RWPE1 (cell line): ENCODE measurements at regions not wholly inside any gene's neighbourhood (a gene's known extent, or its start where the extent isn't known, plus 50 kb on each side); places are given as distances from the start of the nearest gene placed in this dataset.

Experiments
- CTCF ChIA-PET: fragments of 350-600 bp; sonication (Branson Sonifier 250); formaldehyde crosslinking; extraction: SDS; loops from one replicate; lab custom pipeline; 2021; lab: Yijun Ruan, JAX
- POLR2A ChIA-PET: fragments of 400-600 bp; formaldehyde crosslinking; extraction: SDS; loops from one replicate; lab custom pipeline; 2020; ENCODE audit warnings: antibody characterized with exemption; ENCODE audit not compliant: low non-redundant PET; lab: Yijun Ruan, JAX
- DNase-seq: peaks from one replicate; pipeline ENCODE4 v3.0.0; 2012; ENCODE audit warnings: low spot score
- H3K27ac ChIP-seq: fragments of 450-650 bp; 2 replicates; pipeline ENCODE4 v1.5.1; 2017
- CTCF ChIP-seq: fragments of 450-650 bp; conservative IDR thresholded peaks from 2 replicates; pipeline ENCODE4 v1.5.1; 2017; ENCODE audit warnings: low read depth, mild to moderate bottlenecking

GRCh38 chr2:129902731-129903585 lies 76.5 kb upstream of the RAB6C start:
- H3K27ac ChIP-seq, result no peak overlapping the region
- CTCF ChIA-PET, result no interaction called here
- DNase-seq, result no peak
- POLR2A ChIA-PET, result no interaction called here
- no peak for TF ChIP-seq CTCF

- no peak for TF ChIP-seq CTCF
- no peak for DNase-seq
- ChIA-PET POLR2A (no interaction called here), CTCF (interaction anchor here (0.6 kb wide), 1 partner anchor 466 kb away, joined by 3 read pairs; no protein-coding TSS in a partner anchor)
- no peak overlapping the region for H3K27ac ChIP-seq
These were observed 75.7 kb upstream of the RAB6C start for GRCh38 chr2:129903586-129904425.

GRCh38 chr2:129904532-129905446 lies 74.7 kb upstream of the RAB6C start:
- DNase-seq, result no peak
- TF ChIP-seq CTCF, result no peak
- ChIA-PET CTCF (interaction anchor here (0.6 kb wide), 1 partner anchor 465 kb away, joined by 3 read pairs; no protein-coding TSS in a partner anchor), POLR2A (no interaction called here)
- no peak overlapping the region for H3K27ac ChIP-seq

GRCh38 chr2:129905664-129906081 lies 73.8 kb upstream of the RAB6C start:
- POLR2A ChIA-PET, result no interaction called here
- no peak overlapping the region for H3K27ac ChIP-seq
- CTCF ChIA-PET, result no interaction called here
- TF ChIP-seq CTCF, result no peak
- no peak for DNase-seq

- no peak overlapping the region for H3K27ac ChIP-seq
- no peak for TF ChIP-seq CTCF
- CTCF ChIA-PET, result no interaction called here
- DNase-seq, result no peak
- POLR2A ChIA-PET, result no interaction called here
These were observed 73.2 kb upstream of the RAB6C start for GRCh38 chr2:129906139-129906860.
